NCI-H2227 (cell line): ENCODE measurements at regions not wholly inside any gene's neighbourhood (a gene's known extent, or its start where the extent isn't known, plus 50 kb on each side); places are given as distances from the start of the nearest gene placed in this dataset.
"Not testable (repeated sequence)": the region's sequence is repeated elsewhere in the genome, so short reads cannot be mapped to it uniquely, and the experiment has no call there.

Experiments
- DNase-seq: peaks from one replicate; lab custom pipeline; 2025; ENCODE audit not compliant: unreplicated experiment; lab: John Stamatoyannopoulos, UW

DNA sequence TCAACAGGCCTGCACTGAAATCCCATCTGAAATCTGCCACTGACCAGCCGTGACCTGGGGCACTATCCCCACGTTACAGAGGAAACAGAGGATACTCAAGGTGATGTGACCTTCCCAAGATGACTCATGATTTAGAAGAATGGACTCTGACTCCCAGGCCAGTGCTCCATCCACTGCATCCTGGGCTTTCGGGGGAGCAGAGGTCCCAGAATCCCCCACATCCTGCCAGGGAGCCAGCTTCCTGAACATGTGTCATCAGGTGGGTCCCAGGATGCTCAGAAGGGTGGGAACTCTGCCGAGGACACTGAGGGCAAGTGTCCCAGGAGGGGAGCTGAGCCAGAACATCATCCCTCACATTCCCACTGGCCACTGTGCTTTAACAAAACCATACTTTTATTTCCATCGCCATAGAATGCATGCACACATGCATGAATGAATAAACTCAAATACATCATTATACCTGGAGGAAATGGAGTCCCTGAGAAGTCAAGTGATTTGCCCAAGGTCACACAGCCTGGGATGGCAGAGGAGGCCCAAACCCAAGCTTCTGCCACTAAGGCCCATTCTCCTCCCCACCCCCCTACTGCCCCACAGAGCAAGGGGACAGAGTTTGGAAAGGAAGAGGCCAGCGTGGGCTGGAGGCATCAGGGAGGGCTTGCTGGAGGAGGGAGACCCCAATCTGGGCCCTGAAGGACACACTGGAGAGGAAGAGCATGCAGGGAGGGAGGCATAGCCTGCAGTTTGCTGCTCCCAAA is 189.4 kb downstream of the MATN1 start:
- no peak for DNase-seq

- DNase-seq, result no peak
Observed at GRCh38 chr1:30533141-30533540, 190.2 kb downstream of the MATN1 start.

GRCh38 chr1:30532621-30533020 is 190.8 kb downstream of the MATN1 start:
- DNase-seq, result no peak

GRCh38 chr1:30527511-30528140 is 195.8 kb downstream of the MATN1 start:
- DNase-seq, result no peak

DNA sequence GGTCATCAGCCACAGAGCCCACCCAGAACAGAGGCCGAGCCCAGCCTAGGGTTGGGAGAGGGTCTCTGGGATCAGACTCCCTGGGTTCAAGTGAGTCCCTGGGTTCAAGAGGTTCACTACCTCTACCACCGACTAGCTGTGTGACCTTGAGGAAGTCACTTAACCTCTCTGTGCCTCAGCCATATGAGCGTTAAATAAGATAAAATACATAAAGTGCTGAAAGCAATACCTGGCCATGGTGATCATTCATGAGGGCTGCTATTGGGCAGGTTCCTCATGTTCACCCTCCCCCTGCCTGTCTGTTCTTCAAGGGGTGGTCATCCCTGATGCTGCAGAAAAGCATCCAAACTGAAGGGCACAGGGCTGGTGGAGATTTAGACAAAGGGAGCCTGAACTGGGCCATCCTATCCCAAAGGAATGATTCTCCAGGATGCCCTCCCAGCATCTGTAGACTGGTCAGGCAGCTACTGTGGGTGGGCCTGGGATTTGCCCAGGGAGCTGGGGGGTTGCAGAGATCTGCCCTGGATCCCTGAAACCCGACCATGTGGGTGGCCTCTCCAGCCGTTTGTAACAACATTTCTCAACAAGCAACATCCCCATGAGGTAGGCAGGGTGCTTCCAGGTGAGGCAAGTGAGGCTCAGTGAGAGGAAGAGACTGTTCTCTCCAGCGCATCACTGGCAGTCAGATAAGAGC is 196.6 kb downstream of the MATN1 start:
- DNase-seq, result no peak

DNA sequence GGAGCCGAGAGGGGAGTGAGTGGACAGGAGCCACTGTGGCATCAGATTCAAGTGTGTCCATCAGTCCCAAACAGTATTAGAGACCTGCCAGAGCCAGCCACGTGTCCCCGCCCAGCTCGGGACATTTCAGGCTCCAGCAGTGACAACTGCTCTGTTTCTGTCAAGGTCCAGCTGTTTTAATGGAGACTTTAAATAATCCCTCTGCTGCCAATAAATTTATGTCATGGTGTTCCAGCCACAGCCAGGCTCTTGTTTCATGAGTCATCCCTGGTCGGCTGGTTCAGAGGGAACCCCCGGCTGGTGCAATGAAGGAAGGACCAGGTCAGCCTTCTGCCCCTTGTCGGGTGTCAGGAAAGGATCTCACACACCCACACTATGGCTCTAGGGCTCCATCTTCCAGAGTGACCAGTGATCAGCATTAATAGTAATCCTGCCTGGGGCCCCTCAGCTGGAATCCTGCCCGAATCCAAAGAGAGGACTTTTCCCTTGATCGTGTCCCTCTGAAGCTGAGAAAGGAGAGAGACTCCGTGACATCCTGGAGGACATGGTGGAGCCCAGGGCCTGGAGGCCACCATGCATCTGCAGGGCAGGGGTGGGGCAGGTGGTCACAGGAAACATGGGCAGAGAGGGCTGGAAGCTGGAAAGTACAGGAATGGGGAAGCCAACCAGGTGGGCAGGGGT is 197.3 kb downstream of the MATN1 start:
- DNase-seq, result no peak

DNA sequence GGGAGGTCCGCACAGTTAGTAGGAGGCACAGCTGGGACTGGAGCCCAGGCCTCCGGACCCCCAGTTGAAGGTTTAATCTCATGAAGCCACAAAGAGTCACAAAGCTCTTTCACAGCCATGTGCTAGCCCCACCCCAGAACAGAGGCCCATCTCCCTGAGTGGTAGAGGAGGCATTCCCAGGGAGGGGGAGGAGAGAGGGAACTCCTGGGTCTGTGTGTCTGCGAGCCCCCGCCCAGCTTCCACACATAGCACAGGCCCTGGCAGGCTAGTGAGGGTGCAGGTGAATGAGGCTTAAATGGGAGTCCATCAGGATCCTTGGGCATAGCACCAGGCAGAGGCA is 197.8 kb downstream of the MATN1 start:
- no peak for DNase-seq

- no peak for DNase-seq
Observed at GRCh38 chr1:30524840-30525617, 198.4 kb downstream of the MATN1 start.

GRCh38 chr1:30524025-30524555 is 199.3 kb downstream of the MATN1 start:
- not testable (repeated sequence) for DNase-seq

- no peak for DNase-seq
Observed at GRCh38 chr1:30523055-30524020, 200.0 kb downstream of the MATN1 start.

DNA sequence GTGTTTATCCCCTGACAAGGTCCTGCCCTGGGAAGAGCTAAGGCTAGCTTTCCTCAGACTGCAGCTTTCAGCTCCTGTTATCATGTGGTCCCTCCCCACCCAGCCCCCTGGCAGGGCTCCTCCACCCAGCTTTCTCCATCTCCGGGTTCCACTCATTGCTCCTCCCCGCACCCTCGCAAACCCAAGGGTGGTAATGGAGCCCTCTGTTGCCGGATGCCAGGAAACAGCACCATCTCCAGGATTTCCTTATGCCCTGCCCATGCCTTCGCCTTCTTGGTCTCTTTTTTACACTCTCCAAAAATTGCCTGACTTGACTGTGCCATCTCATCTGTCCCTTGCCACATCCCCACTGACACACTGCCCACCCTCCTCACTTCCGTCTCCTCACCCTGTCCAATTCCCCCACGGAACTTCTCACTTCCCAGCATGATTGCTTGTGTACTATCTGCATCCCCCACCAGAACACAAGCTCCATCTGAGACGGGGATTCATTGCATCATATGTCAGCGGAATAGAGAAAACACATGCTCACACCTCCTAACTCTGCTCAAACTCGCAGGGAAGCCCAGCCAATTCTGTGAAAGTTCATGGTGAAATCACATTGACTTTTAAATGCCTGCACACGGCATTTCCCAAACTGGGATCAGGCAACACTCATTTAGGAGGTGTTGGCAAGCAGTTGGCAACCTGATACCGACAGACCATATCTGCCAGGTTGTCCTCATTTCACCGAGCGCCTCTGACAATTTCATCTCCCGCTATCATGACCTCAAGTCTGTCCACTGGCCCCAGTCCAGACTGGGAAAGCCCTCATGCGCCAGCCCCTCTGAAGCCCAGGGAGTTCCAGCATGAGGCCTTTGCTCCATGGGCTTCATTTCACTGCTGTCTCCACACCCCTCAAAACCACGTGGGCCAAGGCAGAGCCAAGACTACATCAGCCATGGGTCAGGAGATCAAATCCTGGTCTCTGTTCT is 201.1 kb downstream of the MATN1 start:
- DNase-seq, result no peak

- DNase-seq, result no peak
Observed at GRCh38 chr1:30521261-30521865, 202.0 kb downstream of the MATN1 start.

DNA sequence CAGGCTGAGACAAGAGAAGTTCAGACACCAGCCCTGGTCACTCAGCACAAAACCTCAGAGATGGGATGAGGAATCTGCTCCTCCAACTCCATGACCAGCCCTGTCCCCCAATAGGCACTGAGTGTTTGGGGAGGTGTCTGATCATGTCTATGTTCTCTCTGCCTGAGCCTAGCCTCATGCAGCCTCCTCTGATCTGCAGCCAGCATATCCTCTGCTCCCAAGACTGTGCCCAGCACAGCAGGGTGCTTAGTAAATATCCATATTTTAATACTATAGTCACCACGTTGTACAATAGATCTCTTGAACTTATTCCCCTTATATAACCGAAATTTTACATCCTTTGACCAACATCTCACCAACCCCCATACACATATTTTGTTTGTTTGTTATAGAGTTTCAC is 202.9 kb downstream of the MATN1 start:
- no peak for DNase-seq

- DNase-seq, result no peak
Observed at GRCh38 chr1:30519201-30519763, 204.1 kb downstream of the MATN1 start.

DNA sequence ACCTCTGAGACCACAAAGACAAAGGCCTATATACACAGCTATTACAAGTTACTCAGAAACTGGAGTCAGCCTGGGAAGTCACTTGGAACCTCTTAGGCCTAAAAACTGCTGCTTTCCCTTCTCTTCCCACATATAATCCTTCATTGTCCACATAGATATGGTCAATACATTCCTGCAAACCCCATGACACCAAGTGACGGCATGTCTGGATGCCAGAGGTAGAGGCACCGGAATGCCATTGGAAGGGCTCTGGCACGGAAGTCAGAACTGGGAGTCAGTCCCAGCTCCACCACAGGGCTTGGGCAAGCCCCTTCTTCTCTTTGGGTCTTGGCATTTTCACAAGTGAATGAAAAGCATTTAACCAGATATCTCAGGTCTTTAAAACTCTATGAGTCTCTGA is 204.7 kb downstream of the MATN1 start:
- no peak for DNase-seq

GRCh38 chr1:30518186-30518585 is 205.2 kb downstream of the MATN1 start:
- no peak for DNase-seq

- not testable (repeated sequence) for DNase-seq
Observed at GRCh38 chr1:30517666-30518065, 205.7 kb downstream of the MATN1 start.

DNA sequence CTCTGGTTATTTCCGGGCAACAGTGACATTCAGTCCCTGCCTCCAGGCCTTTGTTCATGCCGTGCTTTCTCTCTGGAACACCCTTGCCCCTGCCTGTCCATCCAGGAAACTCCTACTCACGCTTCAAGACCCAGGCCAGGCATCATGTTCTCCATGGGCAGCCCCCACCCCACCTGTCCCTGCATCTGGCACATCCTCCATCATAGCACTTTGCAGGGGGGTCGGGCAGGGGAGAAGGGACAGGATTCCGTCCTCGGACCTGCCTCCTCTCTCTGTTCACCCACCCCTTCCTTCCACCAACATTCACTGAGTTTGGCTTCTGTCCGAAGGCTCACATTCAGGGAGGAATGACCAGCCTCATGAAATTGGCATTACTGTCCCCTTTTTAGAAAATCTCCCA is 206.1 kb downstream of the MATN1 start:
- DNase-seq, result not testable (repeated sequence)
